HEK293 (cell line): ENCODE measurements at regions not wholly inside any gene's neighbourhood (a gene's known extent, or its start where the extent isn't known, plus 50 kb on each side); places are given as distances from the start of the nearest gene placed in this dataset.

Experiments used
- CTCF ChIA-PET: fragments of 350-600 bp; formaldehyde crosslinking; extraction: SDS; loops from one replicate; lab custom pipeline; 2021; ENCODE audit warnings: antibody characterized with exemption; lab: Yijun Ruan, JAX
- POLR2A ChIA-PET: fragments of 300-600 bp; formaldehyde crosslinking; extraction: SDS; loops from one replicate; lab custom pipeline; 2020; ENCODE audit warnings: antibody characterized with exemption, inconsistent platforms; lab: Yijun Ruan, JAX
- H3K27ac ChIP-seq: fragments of 200-500 bp; sonication (Bioruptor generic); 2 replicates; pipeline ENCODE4 v1.5.1; 2014; ENCODE audit warnings: low read depth, low read length, control low read depth, inconsistent platforms; ENCODE audit errors: extremely low read depth
- H3K36me3 ChIP-seq, 2 experiments: fragments of 200-500 bp in 1 of 2; sonication (Bioruptor generic) in 1 of 2; 1 replicate in 1 of 2; 2 replicates in 1 of 2; pipeline ENCODE4 v1.5.1; 2014 to 2017; ENCODE audit warnings: inconsistent platforms in 2 of 2, low read length in 2 of 2; ENCODE audit not compliant: control insufficient read depth in 2 of 2, insufficient read depth in 1 of 2
- H3K4me1 ChIP-seq: fragments of 200-500 bp; sonication (Bioruptor generic); 2 replicates; pipeline ENCODE4 v1.5.1; 2014; ENCODE audit warnings: mild to moderate bottlenecking, low read length, inconsistent platforms; ENCODE audit not compliant: control insufficient read depth, insufficient read depth
- H3K4me3 ChIP-seq: 2 replicates; pipeline ENCODE4 v1.5.1; 2011; ENCODE audit warnings: low read depth, mild to moderate bottlenecking, control low read depth, low read length, moderate library complexity
- H3K9me3 ChIP-seq: fragments of 200-500 bp; sonication (Bioruptor generic); 2 replicates; pipeline ENCODE4 v1.5.1; 2014; ENCODE audit warnings: low read depth, low read length, inconsistent platforms; ENCODE audit not compliant: control insufficient read depth, insufficient read depth
- GLI2 ChIP-seq: fragments of 450-650 bp; formaldehyde crosslinking; IDR thresholded peaks from 2 replicates; pipeline ENCODE4; 2017; ENCODE audit warnings: missing biosample characterization, missing genetic modification characterization, low read depth, borderline replicate concordance
- GLIS1 ChIP-seq: fragments of 450-650 bp; formaldehyde crosslinking; IDR thresholded peaks from 2 replicates; pipeline ENCODE4 v1.5.1; 2016; ENCODE audit warnings: missing biosample characterization, missing genetic modification characterization
- KLF17 ChIP-seq: fragments of 450-650 bp; formaldehyde crosslinking; IDR thresholded peaks from 2 replicates; pipeline ENCODE4 v1.5.1; 2016; ENCODE audit warnings: missing biosample characterization, missing genetic modification characterization
- MYNN ChIP-seq: fragments of 450-650 bp; formaldehyde crosslinking; IDR thresholded peaks from 2 replicates; pipeline ENCODE4 v1.5.1; 2016; ENCODE audit warnings: missing biosample characterization, missing genetic modification characterization, borderline replicate concordance
- OVOL3 ChIP-seq: fragments of 450-650 bp; formaldehyde crosslinking; IDR thresholded peaks from 2 replicates; pipeline ENCODE4 v1.5.1; 2016; ENCODE audit warnings: missing biosample characterization, missing genetic modification characterization
- RBAK ChIP-seq: fragments of 450-650 bp; formaldehyde crosslinking; IDR thresholded peaks from 2 replicates; pipeline ENCODE4 v1.5.1; 2016; ENCODE audit warnings: missing biosample characterization, missing genetic modification characterization
- REST ChIP-seq: fragments of 450-650 bp; formaldehyde crosslinking; IDR thresholded peaks from 2 replicates; pipeline ENCODE4 v1.5.1; 2016; ENCODE audit warnings: missing biosample characterization, missing genetic modification characterization
- SCRT1 ChIP-seq: fragments of 450-650 bp; formaldehyde crosslinking; IDR thresholded peaks from 2 replicates; pipeline ENCODE4 v1.5.1; 2016; ENCODE audit warnings: missing biosample characterization, missing genetic modification characterization, borderline replicate concordance
- YY2 ChIP-seq: fragments of 450-650 bp; formaldehyde crosslinking; IDR thresholded peaks from 2 replicates; pipeline ENCODE4 v1.5.1; 2016; ENCODE audit warnings: missing biosample characterization, missing genetic modification characterization
- ZBTB1 ChIP-seq: fragments of 450-650 bp; formaldehyde crosslinking; IDR thresholded peaks from 2 replicates; pipeline ENCODE4 v1.5.1; 2016; ENCODE audit warnings: missing biosample characterization, missing genetic modification characterization
- ZBTB10 ChIP-seq: fragments of 450-650 bp; formaldehyde crosslinking; IDR thresholded peaks from 2 replicates; pipeline ENCODE4 v1.5.1; 2016; ENCODE audit warnings: missing biosample characterization, missing genetic modification characterization
- ZBTB48 ChIP-seq: fragments of 450-650 bp; formaldehyde crosslinking; IDR thresholded peaks from 2 replicates; pipeline ENCODE4 v1.5.1; 2016; ENCODE audit warnings: missing biosample characterization, missing genetic modification characterization
- ZNF157 ChIP-seq: fragments of 450-650 bp; formaldehyde crosslinking; IDR thresholded peaks from 2 replicates; pipeline ENCODE4 v1.5.1; 2016; ENCODE audit warnings: missing biosample characterization, missing genetic modification characterization
- ZNF211 ChIP-seq: fragments of 450-650 bp; formaldehyde crosslinking; IDR thresholded peaks from 2 replicates; pipeline ENCODE4 v1.5.1; 2016; ENCODE audit warnings: low read depth, missing biosample characterization, missing genetic modification characterization
- ZNF214 ChIP-seq: fragments of 450-650 bp; formaldehyde crosslinking; IDR thresholded peaks from 2 replicates; pipeline ENCODE4 v1.5.1; 2017; ENCODE audit warnings: missing biosample characterization, mild to moderate bottlenecking, missing genetic modification characterization, borderline replicate concordance
- ZNF239 ChIP-seq: fragments of 450-650 bp; formaldehyde crosslinking; IDR thresholded peaks from 2 replicates; pipeline ENCODE4 v1.5.1; 2016; ENCODE audit warnings: missing biosample characterization, missing genetic modification characterization
- ZNF280D ChIP-seq: fragments of 450-650 bp; formaldehyde crosslinking; IDR thresholded peaks from 2 replicates; pipeline ENCODE4 v1.5.1; 2016; ENCODE audit warnings: missing biosample characterization, missing genetic modification characterization
- ZNF416 ChIP-seq: fragments of 450-650 bp; formaldehyde crosslinking; IDR thresholded peaks from 2 replicates; pipeline ENCODE4 v1.5.1; 2016; ENCODE audit warnings: missing biosample characterization, missing genetic modification characterization
- ZNF48 ChIP-seq: fragments of 450-650 bp; formaldehyde crosslinking; IDR thresholded peaks from 2 replicates; pipeline ENCODE4 v1.5.1; 2016; ENCODE audit warnings: missing biosample characterization, missing genetic modification characterization
- ZNF521 ChIP-seq: fragments of 450-650 bp; formaldehyde crosslinking; IDR thresholded peaks from 2 replicates; pipeline ENCODE4 v1.5.1; 2017; ENCODE audit warnings: missing biosample characterization, mild to moderate bottlenecking, missing genetic modification characterization
- ZNF549 ChIP-seq: fragments of 450-650 bp; IDR thresholded peaks from 2 replicates; pipeline ENCODE4 v1.5.1; 2018; ENCODE audit warnings: missing biosample characterization, missing genetic modification characterization, mild to moderate bottlenecking, inconsistent platforms, moderate library complexity
- ZNF571 ChIP-seq: fragments of 450-650 bp; formaldehyde crosslinking; IDR thresholded peaks from 2 replicates; pipeline ENCODE4 v1.5.0; 2017; ENCODE audit warnings: missing biosample characterization, missing genetic modification characterization
- ZNF596 ChIP-seq: fragments of 450-650 bp; IDR thresholded peaks from 2 replicates; pipeline ENCODE4 v1.5.0; 2018; ENCODE audit warnings: missing biosample characterization, mild to moderate bottlenecking, missing genetic modification characterization, moderate library complexity
- ZNF629 ChIP-seq: fragments of 450-650 bp; formaldehyde crosslinking; IDR thresholded peaks from 2 replicates; pipeline ENCODE4 v1.5.1; 2017; ENCODE audit warnings: missing biosample characterization, missing genetic modification characterization
- ZNF670 ChIP-seq: fragments of 450-650 bp; formaldehyde crosslinking; IDR thresholded peaks from 2 replicates; pipeline ENCODE4 v1.5.1; 2016; ENCODE audit warnings: missing biosample characterization, missing genetic modification characterization, low read depth
- ZNF747 ChIP-seq: fragments of 450-650 bp; formaldehyde crosslinking; IDR thresholded peaks from 2 replicates; pipeline ENCODE4 v1.5.1; 2016; ENCODE audit warnings: missing biosample characterization, missing genetic modification characterization

GRCh38 chr7:124196519-124196918, 163.7 kb upstream of the TMEM229A start (continued):
- no peak for TF ChIP-seq ZNF629 (tag by site-specific recombination)
- TF ChIP-seq ZNF211 (tag by site-specific recombination): no peak
- TF ChIP-seq ZNF521: no peak
- TF ChIP-seq SCRT1 (tag by site-specific recombination): no peak
- no peak for TF ChIP-seq ZBTB48
- TF ChIP-seq YY2 (tag by site-specific recombination): no peak
- TF ChIP-seq ZNF280D (tag by site-specific recombination): no peak

GRCh38 chr7:124192885-124193284, 160.0 kb upstream of the TMEM229A start:
- Histone ChIP-seq H3K36me3 (no peaks in the 10 kb centered on the region), H3K9me3 (no peaks in the 10 kb centered on the region), H3K4me3 (no peak overlapping the region), H3K4me1 (no peaks in the 10 kb centered on the region), H3K27ac (no peak overlapping the region)
- CTCF ChIA-PET: interaction anchor here (0.6 to 1.0 kb wide), 2 partner anchors 13 to 83 kb away, joined by 4 read pairs; no protein-coding TSS in a partner anchor
- POLR2A ChIA-PET: no interaction called here
- TF ChIP-seq RBAK (no peak), ZNF416 (tag by site-specific recombination) (no peak), KLF17 (tag by site-specific recombination) (no peak), ZNF596 (tag by site-specific recombination) (no peak), MYNN (tag by site-specific recombination) (no peak), GLIS1 (tag by site-specific recombination) (no peak), REST (no peak), GLI2 (tag by site-specific recombination) (no peak), ZNF571 (tag by site-specific recombination) (no peak), ZNF157 (tag by site-specific recombination) (no peak), ZNF239 (tag by site-specific recombination) (no peak)

- no peak overlapping the region for H3K27ac ChIP-seq
- H3K4me3 ChIP-seq: no peak overlapping the region
- no peaks in the 10 kb centered on the region for H3K9me3 ChIP-seq
- H3K4me1 ChIP-seq: no peaks in the 10 kb centered on the region
- CTCF ChIA-PET: interaction anchor here (1.0 kb wide), 1 partner anchor 84 kb away, joined by 4 read pairs; no protein-coding TSS in a partner anchor
- no peaks in the 10 kb centered on the region for H3K36me3 ChIP-seq
- POLR2A ChIA-PET: no interaction called here
- TF ChIP-seq ZNF214 (tag by site-specific recombination) (no peak), ZBTB10 (tag by site-specific recombination) (no peak), ZNF48 (no peak), ZNF670 (tag by site-specific recombination) (no peak), OVOL3 (tag by site-specific recombination) (no peak), ZNF747 (tag by site-specific recombination) (no peak), ZNF549 (no peak), ZBTB1 (tag by site-specific recombination) (no peak)
Measured at GRCh38 chr7:124191713-124192112, 158.8 kb upstream of the TMEM229A start.
